ENCODE measurements at regions not wholly inside any gene's neighbourhood (a gene's known extent, or its start where the extent isn't known, plus 50 kb on each side); places are given as distances from the start of the nearest gene placed in this dataset.

GRCh38 chr21:15366555-15366954 lies 301.8 kb upstream of the NRIP1 start (continued):
- TF ChIP-seq MGA (IDR thresholded peaks at IDR 0.05) = no peak
